ENCODE measurements at regions not wholly inside any gene's neighbourhood (a gene's known extent, or its start where the extent isn't known, plus 50 kb on each side); places are given as distances from the start of the nearest gene placed in this dataset.

DNA sequence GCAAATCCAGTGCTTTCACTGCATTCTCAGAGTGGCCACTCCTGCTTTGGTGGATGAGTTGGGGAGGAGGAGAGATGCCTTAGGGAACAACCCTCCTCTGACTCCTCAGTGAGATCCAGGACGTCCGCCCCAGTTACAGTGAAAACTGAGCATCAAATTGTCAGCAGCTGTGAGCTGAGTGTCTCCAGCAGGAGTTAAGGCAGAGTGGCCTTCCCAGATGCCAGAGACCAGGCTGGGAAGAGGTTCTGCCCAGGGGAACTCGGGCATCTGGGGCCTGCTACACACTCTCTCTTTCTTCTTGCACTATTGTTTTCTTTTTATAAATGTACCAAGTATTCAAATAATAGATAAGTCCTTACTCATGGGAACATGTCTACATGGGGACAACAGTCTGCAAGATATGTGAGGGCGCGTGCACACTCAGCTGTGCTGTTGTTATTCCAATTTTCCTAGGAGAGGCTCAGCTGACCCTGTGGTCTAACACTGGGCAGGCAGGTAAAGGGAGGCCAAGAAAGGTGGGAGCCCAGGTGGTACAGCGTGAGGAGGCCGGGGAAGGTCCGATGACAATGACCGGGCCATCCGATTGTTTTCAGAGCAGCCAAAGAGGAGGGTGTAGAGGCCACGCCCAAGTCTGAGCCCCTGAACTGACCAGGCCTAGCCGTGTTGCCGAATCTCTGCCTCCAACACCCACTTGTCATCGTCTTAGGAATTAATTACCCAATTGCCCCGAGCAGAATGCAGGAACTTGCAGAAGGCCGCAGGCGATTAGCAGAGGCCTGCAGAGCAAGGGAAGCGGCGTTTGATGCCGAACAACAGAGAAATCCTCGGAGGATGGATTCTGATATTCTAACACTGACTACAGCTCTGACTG lies 166.9 kb downstream of the ANAPC1 start:
- TF ChIP-seq, protein P1, sequence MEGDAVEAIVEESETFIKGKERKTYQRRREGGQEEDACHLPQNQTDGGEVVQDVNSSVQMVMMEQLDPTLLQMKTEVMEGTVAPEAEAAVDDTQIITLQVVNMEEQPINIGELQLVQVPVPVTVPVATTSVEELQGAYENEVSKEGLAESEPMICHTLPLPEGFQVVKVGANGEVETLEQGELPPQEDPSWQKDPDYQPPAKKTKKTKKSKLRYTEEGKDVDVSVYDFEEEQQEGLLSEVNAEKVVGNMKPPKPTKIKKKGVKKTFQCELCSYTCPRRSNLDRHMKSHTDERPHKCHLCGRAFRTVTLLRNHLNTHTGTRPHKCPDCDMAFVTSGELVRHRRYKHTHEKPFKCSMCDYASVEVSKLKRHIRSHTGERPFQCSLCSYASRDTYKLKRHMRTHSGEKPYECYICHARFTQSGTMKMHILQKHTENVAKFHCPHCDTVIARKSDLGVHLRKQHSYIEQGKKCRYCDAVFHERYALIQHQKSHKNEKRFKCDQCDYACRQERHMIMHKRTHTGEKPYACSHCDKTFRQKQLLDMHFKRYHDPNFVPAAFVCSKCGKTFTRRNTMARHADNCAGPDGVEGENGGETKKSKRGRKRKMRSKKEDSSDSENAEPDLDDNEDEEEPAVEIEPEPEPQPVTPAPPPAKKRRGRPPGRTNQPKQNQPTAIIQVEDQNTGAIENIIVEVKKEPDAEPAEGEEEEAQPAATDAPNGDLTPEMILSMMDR (conservative IDR thresholded peaks at IDR 0.05; ENCODE audit: low read length): no peak
- TF ChIP-seq EZH2phosphoT487 (IDR thresholded peaks at IDR 0.05; ENCODE audit: borderline replicate concordance, low read depth, low read length): no peak
